ENCODE measurements at regions not wholly inside any gene's neighbourhood (a gene's known extent, or its start where the extent isn't known, plus 50 kb on each side); places are given as distances from the start of the nearest gene placed in this dataset.
A peak's percentile ranks its signal among the peaks of the same experiment; 100 is the strongest.
"Not testable (repeated sequence)": the region's sequence is repeated elsewhere in the genome, so short reads cannot be mapped to it uniquely, and the experiment has no call there.

- H3K4me3 ChIP-seq (ENCODE audit: low read length in 2 of 2); H3K27ac ChIP-seq (ENCODE audit: low read depth in 1 of 2, low read length in 1 of 2); H3K4me1 ChIP-seq (ENCODE audit: control insufficient read depth in 2 of 2, insufficient read depth in 2 of 2, low read length in 2 of 2); H3K9me3 ChIP-seq (ENCODE audit: control insufficient read depth in 2 of 2, insufficient read depth in 1 of 2, low read length in 1 of 2); H3K27me3 ChIP-seq (ENCODE audit: control insufficient read depth in 2 of 2, insufficient read depth in 1 of 2, low read length in 1 of 2); DNase-seq (ENCODE audit: low read depth in 6 of 9, low spot score in 9 of 9); H3K36me3 ChIP-seq (ENCODE audit: control insufficient read depth in 2 of 2, insufficient read depth in 2 of 2, low read length in 1 of 2): not testable (repeated sequence)
- whole genome bisulfite sequencing: 93% methylated on average over 16 of the region's 17 CpGs
Observed at GRCh38 chr9:41652800-41653199, 463.7 kb upstream of the ZNG1F start.

GRCh38 chr9:41652100-41652713, 463.1 kb upstream of the ZNG1F start:
- H3K4me3 ChIP-seq (ENCODE audit: low read length in 2 of 2); H3K36me3 ChIP-seq (ENCODE audit: control insufficient read depth in 2 of 2, insufficient read depth in 2 of 2, low read length in 1 of 2); H3K27ac ChIP-seq (ENCODE audit: low read depth in 1 of 2, low read length in 1 of 2); DNase-seq (ENCODE audit: low read depth in 6 of 9, low spot score in 9 of 9); H3K9me3 ChIP-seq (ENCODE audit: control insufficient read depth in 2 of 2, insufficient read depth in 1 of 2, low read length in 1 of 2); H3K4me1 ChIP-seq (ENCODE audit: control insufficient read depth in 2 of 2, insufficient read depth in 2 of 2, low read length in 2 of 2); H3K27me3 ChIP-seq (ENCODE audit: control insufficient read depth in 2 of 2, insufficient read depth in 1 of 2, low read length in 1 of 2): not testable (repeated sequence)
- WGBS: 94% methylated on average over 25 of the region's 29 CpGs

GRCh38 chr9:41650086-41650485, 461.0 kb upstream of the ZNG1F start:
- not testable (repeated sequence) for H3K4me3 ChIP-seq (ENCODE audit: low read length in 2 of 2); H3K36me3 ChIP-seq (ENCODE audit: control insufficient read depth in 2 of 2, insufficient read depth in 2 of 2, low read length in 1 of 2); H3K27ac ChIP-seq (ENCODE audit: low read depth in 1 of 2, low read length in 1 of 2); H3K9me3 ChIP-seq (ENCODE audit: control insufficient read depth in 2 of 2, insufficient read depth in 1 of 2, low read length in 1 of 2); DNase-seq (ENCODE audit: low read depth in 6 of 9, low spot score in 9 of 9); H3K27me3 ChIP-seq (ENCODE audit: control insufficient read depth in 2 of 2, insufficient read depth in 1 of 2, low read length in 1 of 2); H3K4me1 ChIP-seq (ENCODE audit: control insufficient read depth in 2 of 2, insufficient read depth in 2 of 2, low read length in 2 of 2)
- WGBS: 85% methylated on average over 5 of the region's 5 CpGs

GRCh38 chr9:41648564-41648963, 459.4 kb upstream of the ZNG1F start:
- H3K36me3 ChIP-seq (ENCODE audit: control insufficient read depth in 2 of 2, insufficient read depth in 2 of 2, low read length in 1 of 2); H3K27ac ChIP-seq (ENCODE audit: low read depth in 1 of 2, low read length in 1 of 2); H3K9me3 ChIP-seq (ENCODE audit: control insufficient read depth in 2 of 2, insufficient read depth in 1 of 2, low read length in 1 of 2); H3K4me3 ChIP-seq (ENCODE audit: low read length in 2 of 2); H3K4me1 ChIP-seq (ENCODE audit: control insufficient read depth in 2 of 2, insufficient read depth in 2 of 2, low read length in 2 of 2); H3K27me3 ChIP-seq (ENCODE audit: control insufficient read depth in 2 of 2, insufficient read depth in 1 of 2, low read length in 1 of 2): not testable (repeated sequence)
- 27% methylated on average over 10 of the region's 19 CpGs for WGBS
- DNase-seq (ENCODE audit: low read depth in 6 of 9, low spot score in 9 of 9): peak in 1 of 9 donors; percentile 23

- not testable (repeated sequence) for H3K4me1 ChIP-seq (ENCODE audit: control insufficient read depth in 2 of 2, insufficient read depth in 2 of 2, low read length in 2 of 2); DNase-seq (ENCODE audit: low read depth in 6 of 9, low spot score in 9 of 9); H3K36me3 ChIP-seq (ENCODE audit: control insufficient read depth in 2 of 2, insufficient read depth in 2 of 2, low read length in 1 of 2); H3K27me3 ChIP-seq (ENCODE audit: control insufficient read depth in 2 of 2, insufficient read depth in 1 of 2, low read length in 1 of 2); H3K9me3 ChIP-seq (ENCODE audit: control insufficient read depth in 2 of 2, insufficient read depth in 1 of 2, low read length in 1 of 2); H3K27ac ChIP-seq (ENCODE audit: low read depth in 1 of 2, low read length in 1 of 2); H3K4me3 ChIP-seq (ENCODE audit: low read length in 2 of 2)
- WGBS: 97% methylated on average over 26 of the region's 26 CpGs
Observed at GRCh38 chr9:41646246-41646645, 457.1 kb upstream of the ZNG1F start.

- not testable (repeated sequence) for H3K4me1 ChIP-seq (ENCODE audit: control insufficient read depth in 2 of 2, insufficient read depth in 2 of 2, low read length in 2 of 2); H3K9me3 ChIP-seq (ENCODE audit: control insufficient read depth in 2 of 2, insufficient read depth in 1 of 2, low read length in 1 of 2); H3K36me3 ChIP-seq (ENCODE audit: control insufficient read depth in 2 of 2, insufficient read depth in 2 of 2, low read length in 1 of 2); H3K27me3 ChIP-seq (ENCODE audit: control insufficient read depth in 2 of 2, insufficient read depth in 1 of 2, low read length in 1 of 2)
- WGBS: 9% methylated on average over 55 of the region's 55 CpGs
- H3K27ac ChIP-seq (ENCODE audit: low read depth in 1 of 2, low read length in 1 of 2): peak overlapping the region in 1 of 2 donors; percentile 64
- H3K4me3 ChIP-seq (ENCODE audit: low read length in 2 of 2): peak overlapping the region; percentile 49 to 53
- peak in 6 of 9 donors; percentile 32 to 79 (median 54) for DNase-seq (ENCODE audit: low read depth in 6 of 9, low spot score in 9 of 9)
Observed at GRCh38 chr9:41643571-41644279, 454.6 kb upstream of the ZNG1F start.

- not testable (repeated sequence) for H3K4me3 ChIP-seq (ENCODE audit: low read length in 2 of 2); DNase-seq (ENCODE audit: low read depth in 6 of 9, low spot score in 9 of 9); H3K4me1 ChIP-seq (ENCODE audit: control insufficient read depth in 2 of 2, insufficient read depth in 2 of 2, low read length in 2 of 2); H3K9me3 ChIP-seq (ENCODE audit: control insufficient read depth in 2 of 2, insufficient read depth in 1 of 2, low read length in 1 of 2); H3K27ac ChIP-seq (ENCODE audit: low read depth in 1 of 2, low read length in 1 of 2); H3K27me3 ChIP-seq (ENCODE audit: control insufficient read depth in 2 of 2, insufficient read depth in 1 of 2, low read length in 1 of 2); H3K36me3 ChIP-seq (ENCODE audit: control insufficient read depth in 2 of 2, insufficient read depth in 2 of 2, low read length in 1 of 2)
- 80% methylated on average over 3 of the region's 3 CpGs for WGBS
Observed at GRCh38 chr9:41633726-41634125, 444.6 kb upstream of the ZNG1F start.

- not testable (repeated sequence) for H3K27ac ChIP-seq (ENCODE audit: low read depth in 1 of 2, low read length in 1 of 2); H3K36me3 ChIP-seq (ENCODE audit: control insufficient read depth in 2 of 2, insufficient read depth in 2 of 2, low read length in 1 of 2); H3K9me3 ChIP-seq (ENCODE audit: control insufficient read depth in 2 of 2, insufficient read depth in 1 of 2, low read length in 1 of 2); H3K4me3 ChIP-seq (ENCODE audit: low read length in 2 of 2); H3K4me1 ChIP-seq (ENCODE audit: control insufficient read depth in 2 of 2, insufficient read depth in 2 of 2, low read length in 2 of 2); DNase-seq (ENCODE audit: low read depth in 6 of 9, low spot score in 9 of 9); H3K27me3 ChIP-seq (ENCODE audit: control insufficient read depth in 2 of 2, insufficient read depth in 1 of 2, low read length in 1 of 2)
- 91% methylated on average over 10 of the region's 10 CpGs for WGBS
Observed at GRCh38 chr9:41623666-41624065, 434.5 kb upstream of the ZNG1F start.

GRCh38 chr9:41619254-41619653, 430.1 kb upstream of the ZNG1F start:
- H3K4me3 ChIP-seq (ENCODE audit: low read length in 2 of 2); H3K9me3 ChIP-seq (ENCODE audit: control insufficient read depth in 2 of 2, insufficient read depth in 1 of 2, low read length in 1 of 2); H3K4me1 ChIP-seq (ENCODE audit: control insufficient read depth in 2 of 2, insufficient read depth in 2 of 2, low read length in 2 of 2); H3K36me3 ChIP-seq (ENCODE audit: control insufficient read depth in 2 of 2, insufficient read depth in 2 of 2, low read length in 1 of 2); H3K27me3 ChIP-seq (ENCODE audit: control insufficient read depth in 2 of 2, insufficient read depth in 1 of 2, low read length in 1 of 2); H3K27ac ChIP-seq (ENCODE audit: low read depth in 1 of 2, low read length in 1 of 2); DNase-seq (ENCODE audit: low read depth in 6 of 9, low spot score in 9 of 9): not testable (repeated sequence)
- WGBS: 80% methylated on average over 2 of the region's 2 CpGs
